ENCODE measurements at regions not wholly inside any gene's neighbourhood (a gene's known extent, or its start where the extent isn't known, plus 50 kb on each side); places are given as distances from the start of the nearest gene placed in this dataset.

GRCh38 chr5:62046191-62046590 is 259.8 kb upstream of the KIF2A start:
- 63 to 83% (median 65%) methylated on average over 1 of the region's 1 CpG for WGBS, 4 donors
- H3K4me3 ChIP-seq: no peak overlapping the region
- DNase-seq (no peak), ATAC-seq (no peak)
- H3K27me3 ChIP-seq: peaks cover 0 to under 1% (median 0%) of the 10 kb centered on the region in 9 donors
- no peak overlapping the region for H3K27ac ChIP-seq
- H3K4me1 ChIP-seq: no peaks in the 10 kb centered on the region
- no peaks in the 10 kb centered on the region for H3K36me3 ChIP-seq
- no peak for TF ChIP-seq POLR2A (IDR thresholded peaks at IDR 0.05)
- TF ChIP-seq, protein P1, sequence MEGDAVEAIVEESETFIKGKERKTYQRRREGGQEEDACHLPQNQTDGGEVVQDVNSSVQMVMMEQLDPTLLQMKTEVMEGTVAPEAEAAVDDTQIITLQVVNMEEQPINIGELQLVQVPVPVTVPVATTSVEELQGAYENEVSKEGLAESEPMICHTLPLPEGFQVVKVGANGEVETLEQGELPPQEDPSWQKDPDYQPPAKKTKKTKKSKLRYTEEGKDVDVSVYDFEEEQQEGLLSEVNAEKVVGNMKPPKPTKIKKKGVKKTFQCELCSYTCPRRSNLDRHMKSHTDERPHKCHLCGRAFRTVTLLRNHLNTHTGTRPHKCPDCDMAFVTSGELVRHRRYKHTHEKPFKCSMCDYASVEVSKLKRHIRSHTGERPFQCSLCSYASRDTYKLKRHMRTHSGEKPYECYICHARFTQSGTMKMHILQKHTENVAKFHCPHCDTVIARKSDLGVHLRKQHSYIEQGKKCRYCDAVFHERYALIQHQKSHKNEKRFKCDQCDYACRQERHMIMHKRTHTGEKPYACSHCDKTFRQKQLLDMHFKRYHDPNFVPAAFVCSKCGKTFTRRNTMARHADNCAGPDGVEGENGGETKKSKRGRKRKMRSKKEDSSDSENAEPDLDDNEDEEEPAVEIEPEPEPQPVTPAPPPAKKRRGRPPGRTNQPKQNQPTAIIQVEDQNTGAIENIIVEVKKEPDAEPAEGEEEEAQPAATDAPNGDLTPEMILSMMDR (IDR thresholded peaks at IDR 0.05): no peak
- H3K9me3 ChIP-seq: peaks cover 0 to 16% (median 2%) of the 10 kb centered on the region in 12 donors
- intact Hi-C loops (cut with DNase I): no loop called here

DNA sequence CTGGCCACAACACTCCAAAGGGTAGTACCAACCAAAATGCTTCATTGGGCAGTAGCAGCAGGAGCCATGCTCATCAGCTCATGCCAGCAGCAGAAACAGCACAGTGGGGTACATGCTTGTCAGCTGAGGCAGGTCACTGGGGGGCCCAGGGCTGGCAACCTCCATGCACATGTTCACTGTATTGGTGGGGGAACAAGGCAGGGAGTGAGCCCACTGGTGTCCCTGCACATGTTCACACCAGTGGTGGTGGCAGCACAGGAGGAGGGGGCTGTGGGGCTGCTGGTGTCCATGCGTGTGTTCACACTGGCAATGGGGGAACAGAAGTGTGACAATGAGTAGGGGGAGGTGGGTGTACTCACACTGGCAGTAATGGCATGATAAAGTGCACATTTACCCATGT is 254.3 kb upstream of the KIF2A start:
- TF ChIP-seq POLR2A (IDR thresholded peaks at IDR 0.05): no peak
- TF ChIP-seq, protein P1 (IDR thresholded peaks at IDR 0.05): no peak
- intact Hi-C loops (cut with DNase I): no loop called here
- 93 to 100% (median 94%) methylated on average over 1 of the region's 1 CpG for WGBS, 4 donors
- peaks cover 0 to 8% (median 0%) of the 10 kb centered on the region in 12 donors for H3K9me3 ChIP-seq
- H3K27me3 ChIP-seq: no peaks in the 10 kb centered on the region
- no peaks in the 10 kb centered on the region for H3K36me3 ChIP-seq
- ATAC-seq: no peak
- H3K4me3 ChIP-seq: no peak overlapping the region
- H3K4me1 ChIP-seq: no peaks in the 10 kb centered on the region
- H3K27ac ChIP-seq: no peak overlapping the region
- no peak for DNase-seq

- Histone ChIP-seq H3K27me3 (no peaks in the 10 kb centered on the region), H3K27ac (no peak overlapping the region), H3K36me3 (no peaks in the 10 kb centered on the region), H3K9me3 (peaks cover 0 to 2% (median 0%) of the 10 kb centered on the region in 12 donors), H3K4me1 (no peaks in the 10 kb centered on the region), H3K4me3 (no peak overlapping the region)
- intact Hi-C loops (cut with DNase I): no loop called here
- 50 to 63% (median 55%) methylated on average over 2 of the region's 2 CpGs for WGBS, 4 donors
- TF ChIP-seq, protein P1 (IDR thresholded peaks at IDR 0.05): no peak
- TF ChIP-seq POLR2A (IDR thresholded peaks at IDR 0.05): no peak
- ATAC-seq: no peak
- no peak for DNase-seq
Observed at GRCh38 chr5:62059960-62060359, 246.0 kb upstream of the KIF2A start.

GRCh38 chr5:62065050-62065449 is 241.0 kb upstream of the KIF2A start:
- ATAC-seq (no peak), DNase-seq (no peak)
- TF ChIP-seq, protein P1 (IDR thresholded peaks at IDR 0.05): no peak
- no peak for TF ChIP-seq POLR2A (IDR thresholded peaks at IDR 0.05)
- Histone ChIP-seq H3K36me3 (no peaks in the 10 kb centered on the region), H3K4me1 (no peaks in the 10 kb centered on the region), H3K4me3 (no peak overlapping the region), H3K27ac (no peak overlapping the region), H3K27me3 (peaks cover 0 to 9% (median 0%) of the 10 kb centered on the region in 9 donors), H3K9me3 (no peaks in the 10 kb centered on the region)
- 61 to 79% (median 72%) methylated on average over 4 of the region's 4 CpGs for WGBS, 4 donors
- intact Hi-C loops (cut with DNase I): no loop called here
